ENCODE measurements at regions not wholly inside any gene's neighbourhood (a gene's known extent, or its start where the extent isn't known, plus 50 kb on each side); places are given as distances from the start of the nearest gene placed in this dataset.

GRCh38 chr2:105951384-105951694, 206.6 kb downstream of the NCK2 start:
- Histone ChIP-seq H3K4me1 (ENCODE audit: low read depth) (no peaks in the 10 kb centered on the region), H3K4me3 (no peak overlapping the region), H3K9me3 (no peaks in the 10 kb centered on the region), H3K36me3 (ENCODE audit: low read depth) (no peaks in the 10 kb centered on the region)
- intact Hi-C loops (cut with DNase I, micrococcal nuclease), result no loop called here
- DNase-seq (no peak), ATAC-seq (no peak)
- no peak for TF ChIP-seq CTCF (IDR thresholded peaks at IDR 0.05)

GRCh38 chr2:105950521-105951383, 206.0 kb downstream of the NCK2 start:
- DNase-seq, result no peak
- intact Hi-C loops (cut with DNase I, micrococcal nuclease), result no loop called here
- no peaks in the 10 kb centered on the region for H3K4me1 ChIP-seq (ENCODE audit: low read depth)
- H3K36me3 ChIP-seq (ENCODE audit: low read depth), result no peaks in the 10 kb centered on the region
- TF ChIP-seq CTCF (IDR thresholded peaks at IDR 0.05), result no peak
- no peak overlapping the region for H3K4me3 ChIP-seq
- H3K9me3 ChIP-seq, result no peaks in the 10 kb centered on the region
- ATAC-seq, result no peak

GRCh38 chr2:105943977-105944376, 199.3 kb downstream of the NCK2 start:
- DNase-seq (no peak), ATAC-seq (no peak)
- intact Hi-C loops (cut with DNase I, micrococcal nuclease), result no loop called here
- Histone ChIP-seq H3K4me3 (no peak overlapping the region), H3K4me1 (ENCODE audit: low read depth) (no peaks in the 10 kb centered on the region), H3K9me3 (peaks cover 3% of the 10 kb centered on the region), H3K36me3 (ENCODE audit: low read depth) (no peaks in the 10 kb centered on the region)
- no peak for TF ChIP-seq CTCF (IDR thresholded peaks at IDR 0.05)
